CD14-positive monocyte (primary cell): ENCODE measurements at regions not wholly inside any gene's neighbourhood (a gene's known extent, or its start where the extent isn't known, plus 50 kb on each side); places are given as distances from the start of the nearest gene placed in this dataset.

Experiments
- DNase-seq, 3 donors: peaks; one replicate each; pipeline ENCODE4 v3.0.0-alpha.2; 2011 to 2022
- H2AFZ ChIP-seq: 2 replicates; pipeline ENCODE4 v1.6.0; 2012; ENCODE audit warnings: mild to moderate bottlenecking, low read depth, low read length, inconsistent platforms; ENCODE audit not compliant: insufficient read depth, poor library complexity, severe bottlenecking
- H3K27ac ChIP-seq, 2 donors: 1 replicate in 1 of 2; 2 replicates in 1 of 2; pipeline ENCODE4 v1.5.1; 2012 to 2013; ENCODE audit warnings: low read length in 2 of 2, control low read depth in 1 of 2, inconsistent platforms in 1 of 2, low read depth in 1 of 2, mild to moderate bottlenecking in 1 of 2
- H3K27me3 ChIP-seq, 2 donors: one replicate each; pipeline versions ENCODE4 v1.6.0 to v1.6.1; 2011 to 2013; ENCODE audit warnings: low read length in 2 of 2; ENCODE audit not compliant: control insufficient read depth in 2 of 2, insufficient read depth in 2 of 2
- H3K36me3 ChIP-seq, 2 donors: replicated peaks in 1 of 2; 1 replicate in 1 of 2; 2 replicates in 1 of 2; pipeline versions ENCODE4 v1.5.1 to v1.6.1; 2012 to 2013; ENCODE audit warnings: low read length in 2 of 2, control low read depth in 1 of 2, inconsistent platforms in 1 of 2, mild to moderate bottlenecking in 1 of 2; ENCODE audit not compliant: insufficient read depth in 2 of 2, control insufficient read depth in 1 of 2
- H3K4me1 ChIP-seq, 2 donors: 1 replicate in 1 of 2; 2 replicates in 1 of 2; pipeline versions ENCODE4 v1.5.1 to v1.6.1; 2012 to 2013; ENCODE audit warnings: low read length in 2 of 2, control low read depth in 1 of 2, inconsistent platforms in 1 of 2, mild to moderate bottlenecking in 1 of 2, moderate library complexity in 1 of 2; ENCODE audit not compliant: insufficient read depth in 2 of 2, control insufficient read depth in 1 of 2
- H3K4me2 ChIP-seq: replicated peaks from 2 replicates; pipeline ENCODE3; 2012; ENCODE audit warnings: low read length, moderate library complexity, mild to moderate bottlenecking; ENCODE audit not compliant: poor library complexity, severe bottlenecking; ENCODE audit errors: extremely low read depth
- H3K4me3 ChIP-seq, 3 experiments: fragments of 200-600 bp in 1 of 3; sonication (generic) in 1 of 3; replicated peaks in 1 of 3; 1 replicate in 2 of 3; 2 replicates in 1 of 3; pipeline ENCODE4 v1.5.1; 2011 to 2013; ENCODE audit warnings: low read length in 3 of 3, mild to moderate bottlenecking in 3 of 3, control low read depth in 2 of 3, low read depth in 2 of 3, inconsistent platforms in 1 of 3, moderate library complexity in 1 of 3
- H3K79me2 ChIP-seq: 2 replicates; pipeline ENCODE4 v1.6.0; 2012; ENCODE audit warnings: mild to moderate bottlenecking, control low read depth, inconsistent platforms, low read length, moderate library complexity; ENCODE audit not compliant: insufficient read depth
- H3K9ac ChIP-seq: 2 replicates; pipeline ENCODE4 v1.6.0; 2017; ENCODE audit warnings: low read length, mild to moderate bottlenecking; ENCODE audit not compliant: insufficient read depth, poor library complexity, severe bottlenecking
- H3K9me3 ChIP-seq, 2 donors: replicated peaks in 1 of 2; 1 replicate in 1 of 2; 2 replicates in 1 of 2; pipeline versions ENCODE4 v1.5.1 to v1.6.1; 2012 to 2013; ENCODE audit warnings: low read length in 2 of 2, control low read depth in 1 of 2; ENCODE audit not compliant: control insufficient read depth in 1 of 2, insufficient read depth in 1 of 2
- H4K20me1 ChIP-seq: 2 replicates; pipeline ENCODE4 v1.6.0; 2012; ENCODE audit warnings: mild to moderate bottlenecking, low read length, control low read depth, moderate library complexity; ENCODE audit not compliant: insufficient read depth
- H3K27ac Mint-ChIP-seq, 7 donors: one replicate each; pipeline ENCODE4 v1.8.0; 2020; ENCODE audit warnings: mild to moderate bottlenecking in 7 of 7, mixed read lengths in 7 of 7, moderate library complexity in 6 of 7, inconsistent platforms in 2 of 7
- H3K27me3 Mint-ChIP-seq, 3 donors: one replicate each; pipeline ENCODE4 v1.8.0; 2021 to 2022; ENCODE audit warnings: low read depth in 3 of 3, mild to moderate bottlenecking in 3 of 3, mixed read lengths in 3 of 3, moderate library complexity in 3 of 3, inconsistent platforms in 1 of 3
- H3K36me3 Mint-ChIP-seq, 2 donors: one replicate each; pipeline ENCODE4 v1.8.0; 2020; ENCODE audit warnings: mixed read lengths in 2 of 2, inconsistent platforms in 1 of 2, mild to moderate bottlenecking in 1 of 2
- H3K4me1 Mint-ChIP-seq: one replicate; pipeline ENCODE4 v1.8.0; 2020; ENCODE audit warnings: mild to moderate bottlenecking, mixed read lengths
- H3K4me3 Mint-ChIP-seq, 2 donors: one replicate each; pipeline ENCODE4 v1.8.0; 2020; ENCODE audit warnings: mild to moderate bottlenecking in 2 of 2, mixed read lengths in 2 of 2, moderate library complexity in 1 of 2
- H3K9me3 Mint-ChIP-seq, 7 donors: one replicate each; pipeline ENCODE4 v1.8.0; 2020 to 2022; ENCODE audit warnings: mixed read lengths in 7 of 7, mild to moderate bottlenecking in 6 of 7, moderate library complexity in 6 of 7, inconsistent platforms in 2 of 7
- WGBS: methylation state at CpG from one replicate; pipeline ENCODE4 v1.1.5; 2013; ENCODE audit warnings: missing lambda C conversion rate; ENCODE audit not compliant: insufficient coverage; 5-methylcytosine and 5-hydroxymethylcytosine counted together
- intact Hi-C, 2 donors: fragments of 100-400 bp; cut with micrococcal nuclease; formaldehyde crosslinking; loops; one replicate each; pipeline versions ENCODE4 v1.15.0 to v1.15.1; 2023
- TF ChIP-seq, protein P1 (sequence below): fragments of 200-600 bp; IDR thresholded peaks from one replicate; pipeline ENCODE4 v1.8.0; 2022; ENCODE audit warnings: antibody characterized with exemption, mild to moderate bottlenecking

DNA sequence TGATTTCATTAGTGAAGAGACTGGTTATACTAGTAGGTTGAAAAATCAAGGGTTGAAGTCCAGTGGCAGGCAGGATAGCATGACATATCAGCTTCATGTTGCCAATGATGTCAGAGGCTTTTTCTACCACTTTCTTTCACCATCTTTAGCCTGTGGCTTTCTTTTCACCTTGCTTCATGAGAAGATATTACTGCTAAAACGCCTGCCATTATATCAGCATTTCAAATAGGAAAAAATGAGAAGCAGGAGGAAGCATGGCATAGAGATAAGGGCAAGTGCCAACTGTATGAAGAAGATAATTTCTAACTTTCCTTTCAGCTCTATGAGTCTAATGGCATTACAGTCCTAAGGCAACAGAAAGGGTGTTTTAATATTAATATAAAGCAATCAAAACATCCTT, 270.2 kb upstream of the SYT4 start:
- TF ChIP-seq, protein P1, sequence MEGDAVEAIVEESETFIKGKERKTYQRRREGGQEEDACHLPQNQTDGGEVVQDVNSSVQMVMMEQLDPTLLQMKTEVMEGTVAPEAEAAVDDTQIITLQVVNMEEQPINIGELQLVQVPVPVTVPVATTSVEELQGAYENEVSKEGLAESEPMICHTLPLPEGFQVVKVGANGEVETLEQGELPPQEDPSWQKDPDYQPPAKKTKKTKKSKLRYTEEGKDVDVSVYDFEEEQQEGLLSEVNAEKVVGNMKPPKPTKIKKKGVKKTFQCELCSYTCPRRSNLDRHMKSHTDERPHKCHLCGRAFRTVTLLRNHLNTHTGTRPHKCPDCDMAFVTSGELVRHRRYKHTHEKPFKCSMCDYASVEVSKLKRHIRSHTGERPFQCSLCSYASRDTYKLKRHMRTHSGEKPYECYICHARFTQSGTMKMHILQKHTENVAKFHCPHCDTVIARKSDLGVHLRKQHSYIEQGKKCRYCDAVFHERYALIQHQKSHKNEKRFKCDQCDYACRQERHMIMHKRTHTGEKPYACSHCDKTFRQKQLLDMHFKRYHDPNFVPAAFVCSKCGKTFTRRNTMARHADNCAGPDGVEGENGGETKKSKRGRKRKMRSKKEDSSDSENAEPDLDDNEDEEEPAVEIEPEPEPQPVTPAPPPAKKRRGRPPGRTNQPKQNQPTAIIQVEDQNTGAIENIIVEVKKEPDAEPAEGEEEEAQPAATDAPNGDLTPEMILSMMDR, result no peak
- H3K79me2 ChIP-seq, result no peaks in the 10 kb centered on the region
- no peaks in the 10 kb centered on the region for H4K20me1 ChIP-seq
- no peak overlapping the region for H3K27ac ChIP-seq
- Mint-ChIP-seq H3K4me1 (no peaks in the 10 kb centered on the region), H3K27ac (no peak overlapping the region), H3K9me3 (peaks cover 0 to 13% (median 5%) of the 10 kb centered on the region in 7 donors), H3K4me3 (no peak overlapping the region), H3K36me3 (no peaks in the 10 kb centered on the region), H3K27me3 (no peaks in the 10 kb centered on the region)
- H3K4me3 ChIP-seq, result no peak overlapping the region
- no peak overlapping the region for H3K9ac ChIP-seq
- WGBS, result no CpG with 5 or more reads among the region's 1 CpG
- H3K4me2 ChIP-seq, result no peak overlapping the region
- no peaks in the 10 kb centered on the region for H3K27me3 ChIP-seq
- DNase-seq, result no peak
- no peaks in the 10 kb centered on the region for H3K4me1 ChIP-seq
- intact Hi-C loops, result no loop called here
- no peaks in the 10 kb centered on the region for H3K36me3 ChIP-seq
- H3K9me3 ChIP-seq, result peaks cover 0 to 6% of the 10 kb centered on the region in 2 donors
- no peak overlapping the region for H2AFZ ChIP-seq

DNA sequence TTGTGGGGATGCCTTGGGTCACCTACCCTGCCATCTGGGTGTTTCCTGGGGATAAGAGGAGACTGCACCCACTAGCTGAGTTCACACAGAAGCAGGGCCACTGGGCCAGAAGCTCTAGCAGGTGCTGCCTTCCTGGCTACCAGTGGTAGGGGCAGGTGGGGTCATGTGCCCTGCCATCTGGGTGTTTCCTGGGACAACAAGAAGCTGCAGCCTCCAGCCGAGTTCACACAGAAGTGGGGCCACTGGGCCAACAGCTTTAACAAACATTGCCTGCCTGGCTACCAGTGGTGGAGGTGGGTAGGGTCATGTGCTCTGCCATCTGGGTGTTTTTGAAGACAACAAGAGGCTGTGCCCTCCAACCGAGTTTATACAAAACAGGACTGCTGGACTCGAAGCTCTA, 282.2 kb upstream of the SYT4 start:
- no peaks in the 10 kb centered on the region for H3K4me1 ChIP-seq
- H3K27me3 ChIP-seq, result no peaks in the 10 kb centered on the region
- H3K4me3 ChIP-seq, result no peak overlapping the region
- Mint-ChIP-seq H3K27me3 (peaks cover 0 to 3% (median 1%) of the 10 kb centered on the region in 3 donors), H3K36me3 (no peaks in the 10 kb centered on the region), H3K4me1 (no peaks in the 10 kb centered on the region), H3K9me3 (peaks cover 0 to 2% (median 0%) of the 10 kb centered on the region in 7 donors), H3K27ac (peak overlapping the region in 1 of 7 donors; percentile 43), H3K4me3 (no peak overlapping the region)
- H3K27ac ChIP-seq, result no peak overlapping the region
- WGBS, result 92% methylated on average over 3 of the region's 3 CpGs
- intact Hi-C loops, result no loop called here
- H3K9me3 ChIP-seq, result peaks cover 0 to 5% of the 10 kb centered on the region in 2 donors
- no peak overlapping the region for H3K9ac ChIP-seq
- TF ChIP-seq, protein P1, result no peak
- no peaks in the 10 kb centered on the region for H3K36me3 ChIP-seq
- DNase-seq, result no peak
- no peak overlapping the region for H2AFZ ChIP-seq
- H3K79me2 ChIP-seq, result no peaks in the 10 kb centered on the region
- H4K20me1 ChIP-seq, result no peaks in the 10 kb centered on the region
- no peak overlapping the region for H3K4me2 ChIP-seq
